Spleen (tissue), 11 donors: ENCODE measurements at regions not wholly inside any gene's neighbourhood (a gene's known extent, or its start where the extent isn't known, plus 50 kb on each side); places are given as distances from the start of the nearest gene placed in this dataset.

ENCODE experiments used
- DNase-seq: peaks from one replicate; pipeline ENCODE4 v3.0.0-alpha.2; 2020
- H3K27ac ChIP-seq, 8 donors: fragments of 200-600 bp; sonication (generic) in 7 of 8; 1 replicate in 4 of 8; 2 replicates in 4 of 8; pipeline versions ENCODE4 v1.5.0 to v1.8.0; 2016 to 2021; ENCODE audit warnings: inconsistent platforms in 4 of 8, mild to moderate bottlenecking in 4 of 8, moderate library complexity in 1 of 8
- H3K27me3 ChIP-seq, 7 donors: fragments of 200-600 bp; sonication (generic) in 6 of 7; replicated peaks in 1 of 7; 1 replicate in 4 of 7; 2 replicates in 3 of 7; pipeline versions ENCODE4 v1.5.0 to v1.8.0; 2016 to 2021; ENCODE audit warnings: inconsistent platforms in 3 of 7, mild to moderate bottlenecking in 1 of 7
- H3K36me3 ChIP-seq, 6 donors: fragments of 200-600 bp; sonication (generic) in 5 of 6; 1 replicate in 4 of 6; 2 replicates in 2 of 6; pipeline versions ENCODE4 v1.5.0 to v1.8.0; 2016 to 2021; ENCODE audit warnings: inconsistent platforms in 2 of 6
- H3K4me1 ChIP-seq, 6 donors: fragments of 200-600 bp; sonication (generic) in 5 of 6; 1 replicate in 3 of 6; 2 replicates in 3 of 6; pipeline versions ENCODE4 v1.5.0 to v1.8.0; 2016 to 2021; ENCODE audit warnings: inconsistent platforms in 3 of 6
- H3K4me3 ChIP-seq, 8 donors: fragments of 200-600 bp; sonication (generic) in 7 of 8; 1 replicate in 4 of 8; 2 replicates in 4 of 8; pipeline versions ENCODE4 v1.5.0 to v1.8.0; 2016 to 2021; ENCODE audit warnings: inconsistent platforms in 4 of 8, mild to moderate bottlenecking in 4 of 8, moderate library complexity in 2 of 8
- H3K9me3 ChIP-seq, 8 donors: fragments of 200-600 bp; sonication (generic) in 7 of 8; 1 replicate in 4 of 8; 2 replicates in 4 of 8; pipeline versions ENCODE4 v1.5.0 to v1.8.0; 2016 to 2021; ENCODE audit warnings: inconsistent platforms in 4 of 8
- CTCF ChIP-seq, 11 experiments: fragments of 200-600 bp in 7 of 11; fragments of 450-650 bp in 4 of 11; sonication (generic) in 4 of 11; IDR thresholded peaks in 8 of 11; conservative IDR thresholded peaks in 3 of 11; 1 replicate in 7 of 11; 2 replicates in 4 of 11; pipeline versions ENCODE4 v1.4.0 to v1.8.0; 2016 to 2021; ENCODE audit warnings: antibody characterized with exemption in 11 of 11, inconsistent platforms in 4 of 11, mild to moderate bottlenecking in 1 of 11
- POLR2A ChIP-seq, 3 donors: fragments of 450-650 bp; IDR thresholded peaks; one replicate each; pipeline ENCODE4 v1.5.1; 2017; ENCODE audit warnings: antibody characterized with exemption in 3 of 3, mild to moderate bottlenecking in 1 of 3
- POLR2AphosphoS5 ChIP-seq, 3 donors: sonication (generic); formaldehyde crosslinking; IDR thresholded peaks; one replicate each; pipeline ENCODE4 v1.5.1; 2017; ENCODE audit warnings: antibody characterized with exemption in 3 of 3
- WGBS, 5 donors: extraction: QIAGEN DNeasy Blood & Tissue Kit in 3 of 5; methylation state at CpG; one replicate each; pipeline versions ENCODE4 v1.1.5 to v1.1.7; 2013 to 2018; 5-methylcytosine and 5-hydroxymethylcytosine counted together
- intact Hi-C: fragments of 100-400 bp; cut with DNase I; formaldehyde crosslinking; loops from one replicate; pipeline ENCODE4 v1.15.0; 2023; ENCODE audit warnings: low total_unique reads
- donor health status: healthy with polysubstance abuse.
- donor health status: DM: no; HTN: no; CAD: no; lungs with moderate emphysema.
- donor health status: DM: no; HTN: no; CAD: no.
- donor health status: Bipolar disorder and iron deficiency.
- donor health status: healthy.
- donor health status: DM: no; HTN: no; CAD: no.
- donor health status: DM: yes; HTN: yes; CAD: no.

- 77 to 84% (median 81%) methylated on average over 8 of the region's 8 CpGs for WGBS, 5 donors
- TF ChIP-seq CTCF (IDR thresholded peaks at IDR 0.05 in 8 of 11, conservative IDR thresholded peaks at IDR 0.05 in 3 of 11) (no peak), POLR2A (IDR thresholded peaks at IDR 0.05) (no peak), POLR2AphosphoS5 (IDR thresholded peaks at IDR 0.05) (no peak)
- intact Hi-C loops = no loop called here
- Histone ChIP-seq H3K4me1 (peaks cover 0 to 26% (median 17%) of the 10 kb centered on the region in 6 donors), H3K36me3 (no peaks in the 10 kb centered on the region), H3K27me3 (peaks cover 0 to 15% (median 0%) of the 10 kb centered on the region in 7 donors), H3K9me3 (no peaks in the 10 kb centered on the region), H3K4me3 (no peak overlapping the region), H3K27ac (no peak overlapping the region)
- DNase-seq = no peak
Measured at GRCh38 chr2:8379128-8379527, 302.7 kb upstream of the ID2 start.

DNA sequence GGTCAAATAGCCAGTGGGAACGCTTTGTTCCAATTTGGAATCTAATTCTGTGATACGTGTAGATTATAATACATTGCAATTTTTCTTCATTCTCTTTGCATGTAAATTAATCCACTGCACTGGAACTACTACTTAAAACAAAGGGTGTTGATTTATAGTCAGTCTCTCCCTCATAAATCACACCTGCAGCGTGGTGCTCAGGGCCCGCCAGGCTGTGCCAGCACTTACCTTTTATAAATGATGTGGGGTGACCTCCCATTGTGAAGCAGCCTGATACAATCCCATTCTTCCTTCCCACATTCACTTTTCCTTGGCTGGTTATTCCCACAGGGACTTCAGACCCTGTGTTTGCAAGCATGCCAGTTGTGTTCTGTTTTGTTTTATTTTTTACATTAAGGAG lies 302.3 kb upstream of the ID2 start:
- Histone ChIP-seq H3K4me1 (peaks cover 0 to 26% (median 17%) of the 10 kb centered on the region in 6 donors), H3K36me3 (no peaks in the 10 kb centered on the region), H3K9me3 (no peaks in the 10 kb centered on the region), H3K27me3 (peaks cover 0 to 15% (median 0%) of the 10 kb centered on the region in 7 donors), H3K27ac (peak overlapping the region in 5 of 8 donors; percentile 19 to 63 (median 46)), H3K4me3 (no peak overlapping the region)
- intact Hi-C loops = no loop called here
- WGBS, 5 donors = 55 to 73% (median 66%) methylated on average over 4 of the region's 4 CpGs
- DNase-seq = no peak
- TF ChIP-seq CTCF (IDR thresholded peaks at IDR 0.05 in 8 of 11, conservative IDR thresholded peaks at IDR 0.05 in 3 of 11) = no peak
- TF ChIP-seq POLR2A (IDR thresholded peaks at IDR 0.05) = no peak
- TF ChIP-seq POLR2AphosphoS5 (IDR thresholded peaks at IDR 0.05) = no peak

- DNase-seq = peak; percentile 79
Measured at GRCh38 chr2:8380026-8380425, 301.8 kb upstream of the ID2 start.

GRCh38 chr2:8380566-8380965 lies 301.3 kb upstream of the ID2 start:
- H3K4me3 ChIP-seq = no peak overlapping the region
- peaks cover 0 to 3% (median 0%) of the 10 kb centered on the region in 8 donors for H3K9me3 ChIP-seq
- peak overlapping the region in 5 of 8 donors; percentile 19 to 63 (median 46) for H3K27ac ChIP-seq
- H3K27me3 ChIP-seq = peaks cover 0 to 15% (median 0%) of the 10 kb centered on the region in 7 donors
- H3K36me3 ChIP-seq = no peaks in the 10 kb centered on the region
- WGBS, 5 donors = 42 to 56% (median 49%) methylated on average over 3 of the region's 3 CpGs
- DNase-seq = no peak
- H3K4me1 ChIP-seq = peaks cover 0 to 26% (median 17%) of the 10 kb centered on the region in 6 donors
- intact Hi-C loops = no loop called here
- TF ChIP-seq CTCF (IDR thresholded peaks at IDR 0.05 in 8 of 11, conservative IDR thresholded peaks at IDR 0.05 in 3 of 11) = no peak
- TF ChIP-seq POLR2AphosphoS5 (IDR thresholded peaks at IDR 0.05) = no peak
- no peak for TF ChIP-seq POLR2A (IDR thresholded peaks at IDR 0.05)

More at GRCh38 chr2:8380026-8380425, 301.8 kb upstream of the ID2 start:
- intact Hi-C loops = no loop called here
- TF ChIP-seq POLR2A (IDR thresholded peaks at IDR 0.05) (no peak), CTCF (IDR thresholded peaks at IDR 0.05 in 8 of 11, conservative IDR thresholded peaks at IDR 0.05 in 3 of 11) (no peak), POLR2AphosphoS5 (IDR thresholded peaks at IDR 0.05) (peak in 2 of 3 donors; percentile 60 to 80)
- WGBS, 5 donors = 11 to 30% (median 18%) methylated on average over 6 of the region's 6 CpGs
- Histone ChIP-seq H3K4me3 (no peak overlapping the region), H3K9me3 (peaks cover 0 to 1% (median 0%) of the 10 kb centered on the region in 8 donors), H3K36me3 (no peaks in the 10 kb centered on the region), H3K4me1 (peaks cover 0 to 26% (median 17%) of the 10 kb centered on the region in 6 donors), H3K27me3 (peaks cover 0 to 15% (median 0%) of the 10 kb centered on the region in 7 donors), H3K27ac (peak overlapping the region in 5 of 8 donors; percentile 19 to 63 (median 46))
